ENCODE measurements at regions not wholly inside any gene's neighbourhood (a gene's known extent, or its start where the extent isn't known, plus 50 kb on each side); places are given as distances from the start of the nearest gene placed in this dataset.

- TF ChIP-seq BCL11B (tag by site-specific recombination; IDR thresholded peaks at IDR 0.05; ENCODE audit: low read depth), result no peak
- TF ChIP-seq ZNF610 (tag by site-specific recombination; IDR thresholded peaks at IDR 0.05; ENCODE audit: borderline replicate concordance), result no peak
Observed at GRCh38 chr13:37442996-37443395, 155.6 kb downstream of the POSTN start (continued).

- CTCF ChIA-PET, result interaction anchor here (0.7 kb wide), 1 partner anchor 169 kb away, joined by 5 read pairs; no protein-coding TSS in a partner anchor
- H3K27ac ChIP-seq (ENCODE audit: extremely low read depth, low read depth, low read length), result no peak overlapping the region
- POLR2A ChIA-PET, result no interaction called here
- H3K4me1 ChIP-seq (ENCODE audit: control insufficient read depth, insufficient read depth, low read length), result no peaks in the 10 kb centered on the region
- TF ChIP-seq, protein P1, sequence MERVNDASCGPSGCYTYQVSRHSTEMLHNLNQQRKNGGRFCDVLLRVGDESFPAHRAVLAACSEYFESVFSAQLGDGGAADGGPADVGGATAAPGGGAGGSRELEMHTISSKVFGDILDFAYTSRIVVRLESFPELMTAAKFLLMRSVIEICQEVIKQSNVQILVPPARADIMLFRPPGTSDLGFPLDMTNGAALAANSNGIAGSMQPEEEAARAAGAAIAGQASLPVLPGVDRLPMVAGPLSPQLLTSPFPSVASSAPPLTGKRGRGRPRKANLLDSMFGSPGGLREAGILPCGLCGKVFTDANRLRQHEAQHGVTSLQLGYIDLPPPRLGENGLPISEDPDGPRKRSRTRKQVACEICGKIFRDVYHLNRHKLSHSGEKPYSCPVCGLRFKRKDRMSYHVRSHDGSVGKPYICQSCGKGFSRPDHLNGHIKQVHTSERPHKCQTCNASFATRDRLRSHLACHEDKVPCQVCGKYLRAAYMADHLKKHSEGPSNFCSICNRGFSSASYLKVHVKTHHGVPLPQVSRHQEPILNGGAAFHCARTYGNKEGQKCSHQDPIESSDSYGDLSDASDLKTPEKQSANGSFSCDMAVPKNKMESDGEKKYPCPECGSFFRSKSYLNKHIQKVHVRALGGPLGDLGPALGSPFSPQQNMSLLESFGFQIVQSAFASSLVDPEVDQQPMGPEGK (tag by site-specific recombination; IDR thresholded peaks at IDR 0.05), result no peak
- TF ChIP-seq ZBTB7A (tag by site-specific recombination; IDR thresholded peaks at IDR 0.05; ENCODE audit: low read depth) (no peak), ZBTB26 (tag by site-specific recombination; optimal IDR thresholded peaks at IDR 0.05) (no peak), OVOL3 (tag by site-specific recombination; IDR thresholded peaks at IDR 0.05) (no peak), RBAK (tag by site-specific recombination; IDR thresholded peaks at IDR 0.05) (no peak), KLF1 (tag by site-specific recombination; IDR thresholded peaks at IDR 0.05) (no peak), ZNF585B (tag by site-specific recombination; IDR thresholded peaks at IDR 0.05) (no peak), PRDM1 (tag by site-specific recombination; IDR thresholded peaks at IDR 0.05) (no peak), ZNF549 (tag by site-specific recombination; IDR thresholded peaks at IDR 0.05) (no peak), FEZF1 (tag by site-specific recombination; IDR thresholded peaks at IDR 0.05) (no peak), ZNF214 (tag by site-specific recombination; IDR thresholded peaks at IDR 0.05; ENCODE audit: borderline replicate concordance) (no peak), ZNF629 (tag by site-specific recombination; IDR thresholded peaks at IDR 0.05) (no peak), ZNF843 (tag by site-specific recombination; IDR thresholded peaks at IDR 0.05) (no peak), ZNF140 (tag by site-specific recombination; IDR thresholded peaks at IDR 0.05) (no peak)
- TF ChIP-seq, protein P2, sequence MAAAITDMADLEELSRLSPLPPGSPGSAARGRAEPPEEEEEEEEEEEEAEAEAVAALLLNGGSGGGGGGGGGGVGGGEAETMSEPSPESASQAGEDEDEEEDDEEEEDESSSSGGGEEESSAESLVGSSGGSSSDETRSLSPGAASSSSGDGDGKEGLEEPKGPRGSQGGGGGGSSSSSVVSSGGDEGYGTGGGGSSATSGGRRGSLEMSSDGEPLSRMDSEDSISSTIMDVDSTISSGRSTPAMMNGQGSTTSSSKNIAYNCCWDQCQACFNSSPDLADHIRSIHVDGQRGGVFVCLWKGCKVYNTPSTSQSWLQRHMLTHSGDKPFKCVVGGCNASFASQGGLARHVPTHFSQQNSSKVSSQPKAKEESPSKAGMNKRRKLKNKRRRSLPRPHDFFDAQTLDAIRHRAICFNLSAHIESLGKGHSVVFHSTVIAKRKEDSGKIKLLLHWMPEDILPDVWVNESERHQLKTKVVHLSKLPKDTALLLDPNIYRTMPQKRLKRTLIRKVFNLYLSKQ (tag by site-specific recombination; IDR thresholded peaks at IDR 0.05; ENCODE audit: borderline replicate concordance), result no peak
- no peaks in the 10 kb centered on the region for H3K9me3 ChIP-seq (ENCODE audit: control insufficient read depth, insufficient read depth, low read depth, low read length)
- H3K4me3 ChIP-seq (ENCODE audit: low read depth, low read length), result no peak overlapping the region
- no peaks in the 10 kb centered on the region for H3K36me3 ChIP-seq (ENCODE audit: control insufficient read depth in 2 of 2, insufficient read depth in 1 of 2, low read length in 2 of 2)
Observed at GRCh38 chr13:37435881-37436280, 162.7 kb downstream of the POSTN start.

- Histone ChIP-seq H3K4me3 (ENCODE audit: low read depth, low read length) (no peak overlapping the region), H3K27ac (ENCODE audit: extremely low read depth, low read depth, low read length) (no peak overlapping the region), H3K9me3 (ENCODE audit: control insufficient read depth, insufficient read depth, low read depth, low read length) (no peaks in the 10 kb centered on the region), H3K36me3 (ENCODE audit: control insufficient read depth in 2 of 2, insufficient read depth in 1 of 2, low read length in 2 of 2) (no peaks in the 10 kb centered on the region), H3K4me1 (ENCODE audit: control insufficient read depth, insufficient read depth, low read length) (no peaks in the 10 kb centered on the region)
- ChIA-PET POLR2A (no interaction called here), CTCF (no interaction called here)
- no peak for TF ChIP-seq REPIN1 (tag by site-specific recombination; IDR thresholded peaks at IDR 0.05; ENCODE audit: low read depth)
- no peak for TF ChIP-seq ZNF433 (tag by site-specific recombination; IDR thresholded peaks at IDR 0.05; ENCODE audit: low read depth)
- TF ChIP-seq, protein P3, sequence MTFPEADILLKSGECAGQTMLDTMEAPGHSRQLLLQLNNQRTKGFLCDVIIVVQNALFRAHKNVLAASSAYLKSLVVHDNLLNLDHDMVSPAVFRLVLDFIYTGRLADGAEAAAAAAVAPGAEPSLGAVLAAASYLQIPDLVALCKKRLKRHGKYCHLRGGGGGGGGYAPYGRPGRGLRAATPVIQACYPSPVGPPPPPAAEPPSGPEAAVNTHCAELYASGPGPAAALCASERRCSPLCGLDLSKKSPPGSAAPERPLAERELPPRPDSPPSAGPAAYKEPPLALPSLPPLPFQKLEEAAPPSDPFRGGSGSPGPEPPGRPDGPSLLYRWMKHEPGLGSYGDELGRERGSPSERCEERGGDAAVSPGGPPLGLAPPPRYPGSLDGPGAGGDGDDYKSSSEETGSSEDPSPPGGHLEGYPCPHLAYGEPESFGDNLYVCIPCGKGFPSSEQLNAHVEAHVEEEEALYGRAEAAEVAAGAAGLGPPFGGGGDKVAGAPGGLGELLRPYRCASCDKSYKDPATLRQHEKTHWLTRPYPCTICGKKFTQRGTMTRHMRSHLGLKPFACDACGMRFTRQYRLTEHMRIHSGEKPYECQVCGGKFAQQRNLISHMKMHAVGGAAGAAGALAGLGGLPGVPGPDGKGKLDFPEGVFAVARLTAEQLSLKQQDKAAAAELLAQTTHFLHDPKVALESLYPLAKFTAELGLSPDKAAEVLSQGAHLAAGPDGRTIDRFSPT (tag by site-specific recombination; IDR thresholded peaks at IDR 0.05), result no peak
- no peak for TF ChIP-seq ZNF529 (tag by site-specific recombination; IDR thresholded peaks at IDR 0.05; ENCODE audit: insufficient replicate concordance)
- no peak for TF ChIP-seq EGR2 (tag by site-specific recombination; IDR thresholded peaks at IDR 0.05; ENCODE audit: low read depth)
- TF ChIP-seq ZNF660 (tag by site-specific recombination; IDR thresholded peaks at IDR 0.05), result no peak
Observed at GRCh38 chr13:37433086-37433485, 165.5 kb downstream of the POSTN start.

Data from HEK293 (cell line).